K562 (cell line): ENCODE measurements at regions not wholly inside any gene's neighbourhood (a gene's known extent, or its start where the extent isn't known, plus 50 kb on each side); places are given as distances from the start of the nearest gene placed in this dataset.

Experiments
- ATAC-seq: fragments of 200-7000 bp; cut with Tn5 transposase; 3 replicates; pipeline ENCODE4 v1.9.1; 2020; ENCODE audit warnings: moderate library complexity
- BruUV-seq: library from RNA; stranded (reverse); fragments of 400-500 nt; replicated peaks from 2 replicates; lab custom pipeline; 2021; lab: Mats Ljungman, UMichigan
- CTCF ChIA-PET: fragments of 300-600 bp; formaldehyde crosslinking; extraction: SDS; loops from one replicate; lab custom pipeline; 2021; ENCODE audit warnings: low intra/inter-chr PET ratio; lab: Yijun Ruan, JAX
- POLR2A ChIA-PET: fragments of 300-600, 350-650 bp; sonication (Branson Sonifier 250); formaldehyde crosslinking; extraction: SDS; loops from one replicate; lab custom pipeline; 2021; ENCODE audit warnings: antibody characterized with exemption, inconsistent platforms; lab: Yijun Ruan, JAX
- DNase-seq, 4 experiments: peaks; one replicate each; pipeline versions ENCODE4 v3.0.0 to v3.0.0-alpha.2; 2011 to 2018; ENCODE audit warnings: low spot score in 3 of 4, mixed read lengths in 3 of 4; ENCODE audit errors: extremely low read depth in 1 of 4
- FAIRE-seq: peaks from 2 replicates; lab custom pipeline; 2011; peaks lifted over from hg19 to GRCh38; lab: Jason Lieb, UNC
- H2AFZ ChIP-seq: 2 replicates; pipeline ENCODE4 v1.6.0; 2011; ENCODE audit warnings: low read depth, low read length, control low read depth, inconsistent platforms
- H3K27ac ChIP-seq: fragments of 200-600 bp; 3 replicates; pipeline ENCODE4 v1.8.0; 2011; ENCODE audit warnings: low read depth, mild to moderate bottlenecking, control low read depth, inconsistent platforms, low read length, moderate library complexity, mixed read lengths; ENCODE audit errors: extremely low read depth
- H3K27me3 ChIP-seq, 2 experiments: fragments of 300-600 bp in 1 of 2; 2 replicates in 1 of 2; 3 replicates in 1 of 2; pipeline versions ENCODE4 v1.6.0 to v1.8.0; 2011; ENCODE audit warnings: inconsistent platforms in 2 of 2, low read length in 2 of 2, mild to moderate bottlenecking in 1 of 2, mixed read lengths in 1 of 2, moderate library complexity in 1 of 2; ENCODE audit not compliant: control insufficient read depth in 2 of 2, insufficient read depth in 2 of 2
- H3K36me3 ChIP-seq: fragments of 300-600 bp; 3 replicates; pipeline ENCODE4 v1.8.0; 2011; ENCODE audit warnings: mild to moderate bottlenecking, low read length, inconsistent platforms; ENCODE audit not compliant: control insufficient read depth, insufficient read depth
- H3K4me1 ChIP-seq, 2 experiments: fragments of 200-600 bp in 1 of 2; replicated peaks in 1 of 2; 2 replicates in 1 of 2; 3 replicates in 1 of 2; pipeline versions ENCODE4 v1.5.1 to v1.8.0; 2011; ENCODE audit warnings: inconsistent platforms in 2 of 2, low read length in 2 of 2, mild to moderate bottlenecking in 1 of 2, mixed read lengths in 1 of 2, moderate library complexity in 1 of 2; ENCODE audit not compliant: control insufficient read depth in 2 of 2, insufficient read depth in 2 of 2
- H3K4me2 ChIP-seq: 2 replicates; pipeline ENCODE4 v1.6.1; 2011; ENCODE audit warnings: low read length, control low read depth, inconsistent platforms, mixed read lengths; ENCODE audit not compliant: insufficient read depth
- H3K4me3 ChIP-seq: fragments of 200-600 bp; sonication (generic), shearing (Covaris generic); 2 replicates; pipeline ENCODE4 v1.5.1; 2016; ENCODE audit warnings: control low read depth, inconsistent platforms
- H3K79me2 ChIP-seq: fragments of 200-600 bp; 3 replicates; pipeline ENCODE4 v1.8.0; 2011; ENCODE audit warnings: low read length, inconsistent platforms; ENCODE audit not compliant: control insufficient read depth, insufficient read depth
- H3K9ac ChIP-seq, 2 experiments: 2 replicates each; pipeline versions ENCODE4 v1.6.0 to v1.6.1; 2011; ENCODE audit warnings: low read depth in 2 of 2, low read length in 2 of 2, control low read depth in 1 of 2, inconsistent platforms in 1 of 2, mild to moderate bottlenecking in 1 of 2, mixed read lengths in 1 of 2; ENCODE audit not compliant: insufficient read depth in 1 of 2
- H3K9me1 ChIP-seq: one replicate; pipeline ENCODE4 v1.6.0; 2011; ENCODE audit warnings: inconsistent platforms, mild to moderate bottlenecking, low read length, moderate library complexity; ENCODE audit not compliant: control insufficient read depth, insufficient read depth
- H3K9me3 ChIP-seq: replicated peaks from 2 replicates; pipeline ENCODE4 v1.5.1; 2011; ENCODE audit warnings: low read depth, low read length, inconsistent platforms; ENCODE audit not compliant: control insufficient read depth, insufficient read depth
- H4K20me1 ChIP-seq: replicated peaks from 2 replicates; pipeline ENCODE4 v1.6.1; 2011; ENCODE audit warnings: low read length, inconsistent platforms, mixed read lengths; ENCODE audit not compliant: control insufficient read depth, insufficient read depth
- C11orf30 ChIP-seq: fragments of 450-650 bp; IDR thresholded peaks from 2 replicates; pipeline ENCODE4 v1.6.1; 2016; ENCODE audit warnings: low read depth, mild to moderate bottlenecking
- ETS2 ChIP-seq: IDR thresholded peaks from 2 replicates; pipeline ENCODE4 v1.6.1; 2016; ENCODE audit warnings: borderline replicate concordance, missing genetic modification characterization, mild to moderate bottlenecking, moderate library complexity, missing compliant biosample characterization; ENCODE audit not compliant: poor library complexity, severe bottlenecking
- GTF2E2 ChIP-seq: fragments of 200-800 bp; sonication (Bioruptor generic); IDR thresholded peaks from 2 replicates; pipeline ENCODE4 v1.6.1; 2016; ENCODE audit warnings: missing genetic modification characterization, missing compliant biosample characterization
- IFI16 ChIP-seq: fragments of 250-450 bp; sonication (Bioruptor Pico); IDR thresholded peaks from 2 replicates; pipeline ENCODE4 v2.1.2; 2022; ENCODE audit warnings: mild to moderate bottlenecking, inconsistent platforms
- MAFK ChIP-seq: IDR thresholded peaks from 2 replicates; pipeline ENCODE4 v1.6.1; 2011; ENCODE audit warnings: low read length, improper control_type of control experiment
- MTA1 ChIP-seq: fragments of 450-650 bp; IDR thresholded peaks from 2 replicates; pipeline ENCODE4 v1.6.1; 2017; ENCODE audit warnings: borderline replicate concordance
- MYBL2 ChIP-seq, 2 experiments: fragments of 450-650 bp in 1 of 2; sonication (generic) in 1 of 2; formaldehyde crosslinking in 1 of 2; IDR thresholded peaks; 2 replicates each; pipeline versions ENCODE4 v1.6.1 to v1.8.1; 2017 to 2022; ENCODE audit warnings: borderline replicate concordance in 1 of 2, inconsistent platforms in 1 of 2, low read depth in 1 of 2, mild to moderate bottlenecking in 1 of 2, missing genetic modification reagents in 1 of 2, moderate library complexity in 1 of 2
- PCBP2 ChIP-seq: fragments of 200-400 bp; formaldehyde crosslinking; IDR thresholded peaks from 2 replicates; pipeline ENCODE4 v1.6.1; 2018; ENCODE audit warnings: low read length, low read depth, mild to moderate bottlenecking, moderate library complexity; ENCODE audit not compliant: poor library complexity, severe bottlenecking
- SMAD3 ChIP-seq: fragments of 450-650 bp; formaldehyde crosslinking; conservative IDR thresholded peaks from 2 replicates; pipeline ENCODE4 v1.4.0; 2020; ENCODE audit warnings: mild to moderate bottlenecking
- SOX6 ChIP-seq: fragments of 450-650 bp; IDR thresholded peaks from 2 replicates; pipeline ENCODE4 v1.6.1; 2014; ENCODE audit warnings: mild to moderate bottlenecking
- ZKSCAN1 ChIP-seq: fragments of 150-350 bp; IDR thresholded peaks from 2 replicates; pipeline ENCODE4 v1.6.1; 2016; ENCODE audit warnings: low read depth, low read length
- ZNF175 ChIP-seq: fragments of 200-800 bp; sonication (Bioruptor generic); IDR thresholded peaks from 2 replicates; pipeline ENCODE4 v1.6.1; 2016; ENCODE audit warnings: low read depth, mild to moderate bottlenecking, missing genetic modification characterization, missing compliant biosample characterization
- WGBS: fragments of 100-300 bp; shearing (Covaris generic); methylation state at CpG from one replicate; pipeline ENCODE4 v1.1.6; 2016; ENCODE audit warnings: low coverage, mixed read lengths; ENCODE audit not compliant: insufficient coverage; ENCODE audit errors: missing lambda C conversion rate; 5-methylcytosine and 5-hydroxymethylcytosine counted together
- in situ Hi-C: fragments of 300-500 bp; cut with MboI; formaldehyde crosslinking; loops from 4 replicates; pipeline ENCODE4 v1.15.0; 2018; ENCODE audit warnings: inconsistent platforms, mixed read lengths
- intact Hi-C: fragments of 100-400 bp; cut with micrococcal nuclease; formaldehyde crosslinking; loops from 2 replicates; pipeline ENCODE4 v1.14.2; 2022

DNA sequence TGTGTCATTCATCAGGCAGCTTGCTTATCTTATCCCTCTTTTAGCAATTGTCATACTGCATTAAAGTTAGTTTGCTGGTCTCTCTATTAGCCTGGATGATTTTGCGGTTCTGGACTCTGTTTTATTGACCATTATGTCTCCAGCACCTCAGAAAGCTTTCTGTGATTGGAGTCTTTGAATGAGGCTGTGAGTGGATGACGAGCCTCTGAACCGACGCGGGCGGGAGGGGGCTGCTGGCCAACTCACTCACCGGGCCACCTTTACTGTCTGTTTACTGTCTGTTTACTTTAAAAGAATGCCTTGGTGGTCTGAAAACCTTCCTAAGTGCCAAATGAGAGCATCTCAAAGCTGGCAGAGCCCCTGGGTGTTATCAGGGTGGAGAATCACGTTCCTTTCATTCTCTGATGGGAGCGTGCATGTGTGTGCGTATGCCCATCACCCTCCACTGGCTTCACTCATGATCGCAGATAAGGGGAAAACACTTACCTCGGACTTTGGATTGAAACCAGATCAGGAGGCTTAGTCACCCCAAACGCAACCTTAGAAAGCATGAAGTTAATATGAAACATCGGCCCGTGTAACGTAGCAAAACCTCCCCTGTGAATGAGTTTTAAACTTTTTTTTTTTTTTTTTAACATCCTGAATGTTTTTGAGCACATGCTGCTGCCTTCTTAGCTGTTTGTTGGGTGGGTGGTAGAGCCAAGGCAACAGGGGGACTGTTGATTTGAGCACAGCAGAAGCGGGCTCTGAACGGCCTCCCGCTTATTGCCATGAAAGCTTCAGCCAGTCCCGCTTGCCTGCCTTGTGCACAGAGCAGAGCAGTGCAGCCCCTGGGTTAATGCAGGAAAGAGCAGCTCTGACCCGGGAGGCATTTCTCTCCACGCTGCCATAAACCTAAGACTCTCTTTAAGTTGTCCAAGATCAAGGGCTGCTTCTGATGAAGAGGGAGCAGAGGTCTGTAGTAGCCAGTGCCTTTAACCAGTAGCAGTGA, 173.6 kb downstream of the GADD45G start (continued):
- no peak for TF ChIP-seq SMAD3 (CRISPR knock-in tag)
- TF ChIP-seq, all 486 proteins: peak for 0

DNA sequence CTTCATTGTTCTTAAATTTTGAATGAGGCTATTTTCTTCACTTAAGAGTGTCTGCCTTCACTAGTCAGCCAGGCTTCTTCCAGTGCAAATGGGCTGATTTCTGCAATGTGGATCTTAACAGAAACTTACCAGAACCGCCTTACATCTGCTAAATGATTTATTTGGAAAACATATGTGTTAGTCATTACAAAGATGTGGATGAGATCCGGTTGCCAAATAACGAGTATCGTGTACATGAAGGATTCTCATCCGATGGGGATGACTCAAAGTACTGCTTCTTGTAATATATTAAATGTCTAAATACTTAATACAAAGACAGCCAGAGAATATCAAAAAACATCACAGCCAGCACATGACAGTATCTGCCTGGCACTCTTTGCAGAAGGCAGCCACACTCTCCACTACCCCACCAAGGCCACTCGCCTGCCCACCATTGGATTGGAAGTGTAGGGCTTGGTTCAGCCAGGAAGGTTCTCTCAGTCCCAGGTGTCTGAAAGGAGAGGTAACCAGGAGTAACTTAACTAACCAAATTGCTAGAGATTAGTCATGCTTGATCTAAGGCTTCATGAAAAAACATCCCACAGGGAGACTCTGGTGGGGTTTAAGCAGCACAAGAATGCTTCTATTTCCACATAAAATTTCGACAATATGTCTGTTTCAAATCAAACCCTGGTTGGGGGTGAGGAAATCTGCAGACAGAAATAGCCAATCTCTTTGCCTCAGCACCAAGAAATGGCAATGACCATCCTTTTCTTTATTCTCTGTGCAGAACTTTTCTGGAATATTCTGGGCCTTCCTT, 174.8 kb downstream of the GADD45G start:
- TF ChIP-seq IFI16, result no peak
- no peak for TF ChIP-seq MYBL2 (IDR thresholded peaks at IDR 0.05; ENCODE audit: low read depth)
- no peak for TF ChIP-seq MYBL2 (CRISPR knock-in tag; IDR thresholded peaks at IDR 0.05; ENCODE audit: borderline replicate concordance)
- TF ChIP-seq SOX6, result no peak
- no peak for TF ChIP-seq MAFK
- TF ChIP-seq GTF2E2 (tag), result no peak
- TF ChIP-seq C11orf30, result no peak
- no peak for TF ChIP-seq MTA1
- TF ChIP-seq PCBP2, result no peak
- no peak for TF ChIP-seq ETS2 (tag)
- no peak for TF ChIP-seq ZNF175 (CRISPR knock-in tag)
- no peak for TF ChIP-seq ZKSCAN1
- DNase-seq (no peak), ATAC-seq (no peak), FAIRE-seq (no peak)
- Histone ChIP-seq H3K9ac (no peak overlapping the region), H4K20me1 (no peaks in the 10 kb centered on the region), H3K9me3 (no peaks in the 10 kb centered on the region), H3K4me1 (no peaks in the 10 kb centered on the region), H3K4me2 (no peak overlapping the region), H2AFZ (no peak overlapping the region), H3K36me3 (no peaks in the 10 kb centered on the region), H3K27me3 (peaks cover 0 to 5% of the 10 kb centered on the region in 2 experiments; a peak in 2 of 5 replicates), H3K4me3 (no peak overlapping the region), H3K27ac (no peak overlapping the region), H3K79me2 (no peaks in the 10 kb centered on the region), H3K9me1 (no peaks in the 10 kb centered on the region)
- ChIA-PET CTCF (no interaction called here), POLR2A (no interaction called here)
- in situ Hi-C loops, result no loop called here
- WGBS, result 0% methylated on average over 7 of the region's 7 CpGs
- BruUV-seq, result no TSS peak
- intact Hi-C loops, result no loop called here
